ENCODE measurements at regions not wholly inside any gene's neighbourhood (a gene's known extent, or its start where the extent isn't known, plus 50 kb on each side); places are given as distances from the start of the nearest gene placed in this dataset.

DNA sequence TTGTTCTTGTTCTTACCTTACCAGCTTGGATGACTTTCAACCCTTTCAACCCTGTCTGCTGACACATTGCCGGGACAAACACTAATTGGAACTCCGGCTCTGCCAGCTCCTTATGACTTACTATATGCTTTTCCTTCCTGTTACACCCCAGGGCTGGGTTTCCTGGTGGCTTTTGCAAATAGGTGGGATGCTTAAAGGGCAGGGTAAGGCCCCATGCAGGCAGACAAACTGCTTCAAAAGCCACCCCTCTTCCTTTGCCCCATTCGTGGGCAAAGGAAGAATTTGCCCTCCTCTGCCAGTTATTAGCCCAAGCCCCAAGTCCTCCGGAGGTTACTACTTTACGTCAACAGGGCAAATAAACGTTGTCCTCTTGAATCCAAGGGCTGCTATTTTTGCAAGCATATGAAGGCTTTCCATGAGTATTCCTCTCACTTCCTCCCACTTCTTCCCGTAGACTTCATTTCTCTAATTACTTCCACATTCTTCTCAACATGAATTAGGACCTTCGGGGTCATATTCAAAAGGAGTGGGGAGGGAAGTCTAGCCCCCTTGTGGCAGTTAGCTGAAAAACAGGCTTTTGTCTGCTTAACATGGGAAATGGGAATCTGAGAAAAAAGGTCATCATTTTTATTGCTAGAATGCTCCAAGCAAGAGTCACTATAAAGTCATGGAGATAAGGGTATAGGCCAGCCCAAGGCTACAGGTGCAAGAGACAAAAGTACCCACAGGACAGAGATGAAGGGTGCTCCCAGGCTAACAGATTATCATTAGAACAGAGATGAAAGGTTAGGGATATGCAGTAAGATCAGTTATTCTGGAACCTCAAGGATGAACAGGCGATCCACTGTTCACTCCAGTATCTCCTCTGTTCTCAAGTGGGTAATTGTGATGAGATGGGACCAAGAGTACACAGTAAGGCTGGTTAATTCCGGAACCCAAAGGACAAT lies 56.3 kb upstream of the FSTL1 start:
- H3K36me3 Mint-ChIP-seq (ENCODE audit: insufficient read depth, unreplicated experiment): no peaks in the 10 kb centered on the region
- H3K27ac Mint-ChIP-seq (ENCODE audit: unreplicated experiment): peak overlapping the region; percentile 57
- H3K4me3 Mint-ChIP-seq (ENCODE audit: low read depth, unreplicated experiment): peak overlapping the region; percentile 16
- CTCF ChIA-PET: interaction anchor here (0.5 to 1.6 kb wide), 4 partner anchors 12 to 262 kb away, joined by 3 to 7 read pairs (median 5); no protein-coding TSS in a partner anchor
- H3K27me3 Mint-ChIP-seq (ENCODE audit: unreplicated experiment): no peaks in the 10 kb centered on the region
- H3K9me3 Mint-ChIP-seq (ENCODE audit: low read depth, unreplicated experiment): no peaks in the 10 kb centered on the region
- DNase-seq: peak; percentile 45
- TF ChIP-seq, protein P1, sequence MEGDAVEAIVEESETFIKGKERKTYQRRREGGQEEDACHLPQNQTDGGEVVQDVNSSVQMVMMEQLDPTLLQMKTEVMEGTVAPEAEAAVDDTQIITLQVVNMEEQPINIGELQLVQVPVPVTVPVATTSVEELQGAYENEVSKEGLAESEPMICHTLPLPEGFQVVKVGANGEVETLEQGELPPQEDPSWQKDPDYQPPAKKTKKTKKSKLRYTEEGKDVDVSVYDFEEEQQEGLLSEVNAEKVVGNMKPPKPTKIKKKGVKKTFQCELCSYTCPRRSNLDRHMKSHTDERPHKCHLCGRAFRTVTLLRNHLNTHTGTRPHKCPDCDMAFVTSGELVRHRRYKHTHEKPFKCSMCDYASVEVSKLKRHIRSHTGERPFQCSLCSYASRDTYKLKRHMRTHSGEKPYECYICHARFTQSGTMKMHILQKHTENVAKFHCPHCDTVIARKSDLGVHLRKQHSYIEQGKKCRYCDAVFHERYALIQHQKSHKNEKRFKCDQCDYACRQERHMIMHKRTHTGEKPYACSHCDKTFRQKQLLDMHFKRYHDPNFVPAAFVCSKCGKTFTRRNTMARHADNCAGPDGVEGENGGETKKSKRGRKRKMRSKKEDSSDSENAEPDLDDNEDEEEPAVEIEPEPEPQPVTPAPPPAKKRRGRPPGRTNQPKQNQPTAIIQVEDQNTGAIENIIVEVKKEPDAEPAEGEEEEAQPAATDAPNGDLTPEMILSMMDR (IDR thresholded peaks at IDR 0.05; ENCODE audit: unreplicated experiment): peak; percentile 41
- BruUV-seq (replicated peaks): no TSS peak
- intact Hi-C loops (cut with micrococcal nuclease; ENCODE audit: unreplicated experiment): loop anchor here (1.0 to 5.0 kb wide), 4 partner anchors 52 to 265 kb away; partner anchors contain the start of gene FSTL1
- H3K4me1 Mint-ChIP-seq (ENCODE audit: low read depth, unreplicated experiment): peaks cover 19% of the 10 kb centered on the region

DNA sequence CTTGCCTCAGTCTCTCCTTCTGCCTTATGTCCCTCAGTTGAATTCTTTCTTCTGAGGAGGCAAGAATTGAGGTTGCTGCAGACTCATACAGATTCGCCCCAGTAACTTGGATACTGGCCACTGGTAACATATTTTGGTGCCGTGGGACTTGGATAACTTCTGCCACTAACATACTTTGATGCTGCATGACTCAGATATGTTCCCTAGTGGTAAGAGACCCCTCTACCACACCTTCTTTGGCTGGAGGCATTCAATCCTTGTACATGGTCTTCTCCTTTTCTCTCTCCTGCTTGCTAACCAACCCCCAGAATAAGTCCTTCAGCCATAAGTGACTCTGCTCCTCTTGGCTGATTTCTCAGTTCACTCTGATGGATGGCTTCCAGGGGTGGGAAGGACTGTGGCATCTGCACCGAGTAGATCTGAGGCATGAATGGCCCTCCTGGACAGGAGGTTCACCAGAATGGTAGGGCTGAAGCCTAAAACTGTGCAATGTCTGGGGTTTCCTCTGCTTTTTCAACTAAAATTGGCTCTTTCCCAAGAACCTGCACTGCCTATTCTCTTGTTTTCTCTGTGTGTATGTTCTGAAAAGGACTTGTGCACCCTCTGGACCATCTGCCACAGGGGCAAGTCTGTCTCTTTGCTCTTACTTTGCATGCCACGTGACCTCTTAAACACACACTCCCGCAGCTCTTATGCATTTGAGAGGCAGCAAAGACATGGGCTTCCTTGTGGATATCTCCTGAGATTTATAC lies 55.5 kb upstream of the FSTL1 start:
- Mint-ChIP-seq H3K27me3 (ENCODE audit: unreplicated experiment) (no peaks in the 10 kb centered on the region), H3K36me3 (ENCODE audit: insufficient read depth, unreplicated experiment) (no peaks in the 10 kb centered on the region), H3K9me3 (ENCODE audit: low read depth, unreplicated experiment) (no peaks in the 10 kb centered on the region), H3K27ac (ENCODE audit: unreplicated experiment) (peak overlapping the region; percentile 57), H3K4me1 (ENCODE audit: low read depth, unreplicated experiment) (peaks cover 19% of the 10 kb centered on the region), H3K4me3 (ENCODE audit: low read depth, unreplicated experiment) (peak overlapping the region; percentile 16)
- TF ChIP-seq, protein P1 (IDR thresholded peaks at IDR 0.05; ENCODE audit: unreplicated experiment): no peak
- no peak for DNase-seq
- CTCF ChIA-PET: interaction anchor here (0.5 to 1.6 kb wide), 3 partner anchors 87 to 262 kb away, joined by 3 to 7 read pairs (median 7); no protein-coding TSS in a partner anchor
- intact Hi-C loops (cut with micrococcal nuclease; ENCODE audit: unreplicated experiment): loop anchor here (2.0 to 5.0 kb wide), 3 partner anchors 53 to 264 kb away; partner anchors contain the start of gene FSTL1
- BruUV-seq (replicated peaks): no TSS peak

DNA sequence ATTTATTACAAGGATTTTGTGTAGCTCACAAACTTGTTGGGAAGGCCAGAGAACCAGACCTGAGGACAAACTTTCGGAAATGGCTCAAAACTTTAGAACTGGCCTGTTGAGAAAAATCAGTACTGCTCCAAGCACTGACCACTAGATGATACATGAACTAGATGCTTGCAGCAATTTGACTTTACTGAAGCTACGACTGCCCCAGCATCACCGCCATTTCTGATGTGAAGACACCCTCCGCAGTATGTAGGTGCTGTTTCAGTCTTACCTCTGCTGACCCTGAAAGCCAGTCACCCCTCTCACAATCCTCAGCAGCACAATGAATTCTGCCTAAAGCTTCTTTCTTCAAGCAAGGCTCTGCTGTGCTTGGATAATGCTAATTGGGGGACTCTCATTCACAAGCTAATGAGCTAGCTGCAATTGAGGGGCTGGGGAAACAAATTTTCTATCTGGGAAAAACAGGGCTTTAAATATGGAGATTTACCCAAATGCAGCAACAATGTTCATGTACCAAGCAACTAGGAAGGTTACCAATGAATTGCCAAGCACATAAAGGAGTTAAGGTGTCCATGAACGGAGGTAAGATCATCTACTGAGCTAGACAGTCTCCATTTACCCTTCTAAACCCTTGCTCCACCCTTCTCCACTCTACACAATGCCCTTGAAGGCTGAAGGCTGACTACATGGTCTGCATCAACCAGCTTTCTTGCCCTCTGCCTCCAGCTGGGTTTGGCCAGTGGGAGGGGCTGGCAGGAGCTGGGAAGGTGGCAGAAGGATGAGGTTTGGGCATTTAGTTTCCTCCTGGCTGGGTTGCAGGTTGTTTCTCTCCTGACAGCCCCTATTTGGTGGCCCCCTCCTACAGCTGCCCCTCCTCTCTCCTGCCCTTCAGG lies 53.2 kb upstream of the FSTL1 start:
- no peaks in the 10 kb centered on the region for H3K27me3 Mint-ChIP-seq (ENCODE audit: unreplicated experiment)
- CTCF ChIA-PET: interaction anchor here (1.3 kb wide), 1 partner anchor 85 kb away, joined by 4 read pairs; no protein-coding TSS in a partner anchor
- no TSS peak for BruUV-seq (replicated peaks)
- no peak overlapping the region for H3K27ac Mint-ChIP-seq (ENCODE audit: unreplicated experiment)
- peaks cover 19% of the 10 kb centered on the region for H3K4me1 Mint-ChIP-seq (ENCODE audit: low read depth, unreplicated experiment)
- H3K36me3 Mint-ChIP-seq (ENCODE audit: insufficient read depth, unreplicated experiment): no peaks in the 10 kb centered on the region
- TF ChIP-seq, protein P1 (IDR thresholded peaks at IDR 0.05; ENCODE audit: unreplicated experiment): no peak
- no peak for DNase-seq
- H3K9me3 Mint-ChIP-seq (ENCODE audit: low read depth, unreplicated experiment): no peaks in the 10 kb centered on the region
- intact Hi-C loops (cut with micrococcal nuclease; ENCODE audit: unreplicated experiment): no loop called here
- H3K4me3 Mint-ChIP-seq (ENCODE audit: low read depth, unreplicated experiment): no peak overlapping the region
